Sigmoid colon (tissue), 4 donors: ENCODE measurements at regions not wholly inside any gene's neighbourhood (a gene's known extent, or its start where the extent isn't known, plus 50 kb on each side); places are given as distances from the start of the nearest gene placed in this dataset.

ENCODE experiments used
- CTCF ChIP-seq, 4 experiments: fragments of 450-650 bp in 3 of 4; fragments of 200-600 bp in 1 of 4; IDR thresholded peaks; one replicate each; pipeline ENCODE4 v1.5.1; 2016 to 2019; ENCODE audit warnings: antibody characterized with exemption in 4 of 4, mild to moderate bottlenecking in 3 of 4, moderate library complexity in 2 of 4
- POLR2A ChIP-seq, 2 donors: fragments of 450-650 bp; IDR thresholded peaks; one replicate each; pipeline ENCODE4 v1.6.1; 2016; ENCODE audit warnings: antibody characterized with exemption in 2 of 2, mild to moderate bottlenecking in 2 of 2, moderate library complexity in 2 of 2
- POLR2AphosphoS5 ChIP-seq, 4 donors: sonication (generic); formaldehyde crosslinking; IDR thresholded peaks; one replicate each; pipeline ENCODE4 v1.6.1; 2017; ENCODE audit warnings: antibody characterized with exemption in 4 of 4

- TF ChIP-seq CTCF (IDR thresholded peaks at IDR 0.05) (no peak), POLR2A (IDR thresholded peaks at IDR 0.05) (no peak), POLR2AphosphoS5 (IDR thresholded peaks at IDR 0.05) (no peak)
These were observed 853.5 kb downstream of the KCNMA1 start for GRCh38 chr10:76784076-76784475.
